SIG-M5 (cell line): ENCODE measurements at regions not wholly inside any gene's neighbourhood (a gene's known extent, or its start where the extent isn't known, plus 50 kb on each side); places are given as distances from the start of the nearest gene placed in this dataset.

Source experiments
- DNase-seq: peaks from one replicate; lab custom pipeline; 2025; lab: John Stamatoyannopoulos, UW

DNA sequence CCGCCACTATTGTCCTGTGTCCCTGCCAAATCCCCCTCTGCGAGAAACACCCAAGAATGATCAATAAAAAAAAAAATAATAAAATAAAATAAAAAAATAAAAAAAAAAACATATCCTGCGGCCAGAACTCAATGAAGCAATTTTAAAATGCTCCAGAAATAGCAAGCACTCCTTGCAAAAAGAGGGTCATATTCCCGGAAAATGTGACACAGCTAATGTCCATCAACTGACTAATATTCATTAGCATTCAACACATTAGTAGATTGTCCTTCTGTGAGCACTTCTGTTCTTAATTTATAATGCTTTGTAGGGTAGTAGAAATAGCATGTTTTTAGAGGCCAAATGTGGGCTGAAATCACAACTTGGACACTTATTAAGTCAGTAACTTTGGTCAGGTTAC is 252.3 kb upstream of the SESN3 start:
- no peak for DNase-seq

DNA sequence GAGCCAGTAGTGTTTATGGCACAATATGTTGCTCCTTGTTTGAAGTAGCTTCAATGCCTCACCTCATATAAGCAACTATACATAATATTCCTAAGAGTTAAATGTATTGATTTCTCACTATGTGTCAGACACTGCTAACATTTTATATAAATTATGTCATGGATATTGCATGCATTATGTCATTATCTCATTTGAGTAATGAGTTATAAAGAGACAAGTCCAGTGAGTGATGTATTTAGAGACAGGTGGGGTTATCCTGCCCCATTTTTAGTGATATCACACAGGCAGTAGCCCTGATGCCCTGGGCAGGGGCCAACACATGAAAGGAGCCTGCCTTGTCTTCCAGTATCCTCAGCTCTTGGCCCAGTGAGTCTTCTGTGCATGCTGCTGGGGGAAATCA is 247.0 kb upstream of the SESN3 start:
- no peak for DNase-seq

DNA sequence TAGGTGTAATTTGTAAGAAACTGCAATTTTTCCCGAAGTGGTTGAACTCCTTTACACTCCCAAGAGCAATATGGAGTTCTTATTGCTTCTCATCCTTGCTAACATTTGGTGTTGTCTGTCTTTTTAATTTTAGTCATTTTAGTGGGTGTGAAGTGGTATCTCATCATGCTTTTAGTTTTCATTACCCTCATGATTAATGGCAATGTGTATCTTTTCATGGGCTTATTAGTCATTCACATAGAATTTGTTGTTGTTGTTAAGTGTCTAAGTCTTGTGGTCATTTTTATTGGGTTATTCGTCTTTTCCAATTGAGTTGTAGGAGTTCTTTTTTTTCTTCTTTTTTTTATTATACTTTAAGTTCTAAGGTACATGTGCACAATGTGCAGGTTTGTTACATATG is 238.3 kb upstream of the SESN3 start:
- DNase-seq: no peak

GRCh38 chr11:95466416-95466815 is 235.4 kb upstream of the SESN3 start:
- no peak for DNase-seq

- no peak for DNase-seq
Measured at GRCh38 chr11:95465887-95466286, 234.9 kb upstream of the SESN3 start.

DNA sequence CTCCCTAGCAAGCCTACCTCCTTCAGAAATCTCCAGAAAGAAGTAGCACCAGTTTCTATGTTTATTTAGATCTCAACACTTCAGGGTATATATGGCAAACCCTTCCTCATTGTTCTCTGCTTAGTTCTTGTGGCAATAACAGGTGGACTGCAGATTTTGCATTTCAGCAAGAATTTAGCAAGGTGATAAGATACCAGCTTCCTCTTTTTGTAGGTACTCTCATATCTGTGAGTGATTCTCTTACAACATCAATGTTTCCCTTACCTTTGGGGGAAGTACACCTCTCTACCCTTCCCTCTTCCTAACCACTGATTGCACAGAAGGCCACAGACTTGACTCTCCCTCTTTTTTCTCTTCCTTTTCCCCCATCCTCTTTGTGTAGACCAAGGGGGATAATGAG is 230.9 kb upstream of the SESN3 start:
- no peak for DNase-seq

DNA sequence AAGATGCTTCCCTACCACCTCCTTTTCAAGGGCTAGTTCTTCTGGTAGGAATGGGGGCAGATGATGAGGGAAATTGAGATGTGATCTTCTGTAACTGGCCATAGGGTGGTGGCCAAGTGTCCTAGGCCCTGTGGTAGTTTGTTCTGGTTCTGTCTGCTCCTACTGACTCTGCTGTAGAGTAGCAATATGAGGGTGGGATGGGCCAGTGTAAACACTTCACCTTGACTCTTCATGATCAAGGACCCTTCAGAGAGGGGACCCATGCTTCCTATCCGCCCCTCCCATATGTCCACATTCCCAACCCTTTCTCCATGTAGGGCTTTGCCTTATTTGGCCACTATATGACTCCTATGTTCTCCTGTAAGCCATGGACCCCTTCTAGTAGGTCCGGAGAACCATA is 230.3 kb upstream of the SESN3 start:
- no peak for DNase-seq

DNA sequence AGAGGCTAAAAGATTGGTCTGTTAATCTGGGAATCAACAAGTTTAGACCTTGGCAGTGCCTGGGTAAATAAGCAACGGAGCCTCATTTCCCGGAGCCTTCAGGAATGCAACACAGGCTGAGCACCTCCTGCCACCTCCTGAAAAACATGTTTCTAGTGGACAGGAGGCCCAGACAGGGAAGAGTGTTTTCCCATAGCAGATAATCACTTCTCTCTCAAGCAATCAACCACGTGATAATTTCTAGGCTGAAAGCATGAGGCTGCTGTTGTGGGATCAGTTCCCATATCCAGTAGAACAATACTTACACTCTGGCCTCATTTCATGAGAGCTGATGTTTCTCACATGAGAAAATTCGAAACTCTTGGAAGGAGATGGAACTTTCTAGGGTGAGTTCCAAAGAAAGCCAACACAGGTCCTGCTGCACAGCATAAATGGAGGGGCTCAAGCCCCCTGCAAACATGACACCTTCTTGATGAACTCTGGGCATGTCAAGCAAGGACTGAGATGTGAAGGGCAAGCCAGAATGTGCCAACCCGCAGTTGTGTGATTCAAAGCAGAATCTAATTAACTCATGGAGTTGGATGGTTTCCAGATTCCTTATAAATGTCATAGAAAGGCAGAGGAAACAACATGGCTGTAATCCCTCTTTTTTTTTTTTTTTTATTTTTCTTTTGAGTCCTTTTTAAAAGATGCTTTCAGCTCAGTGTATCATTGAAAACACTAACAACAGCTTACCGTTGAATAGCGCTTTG is 228.5 kb upstream of the SESN3 start:
- DNase-seq: no peak

DNA sequence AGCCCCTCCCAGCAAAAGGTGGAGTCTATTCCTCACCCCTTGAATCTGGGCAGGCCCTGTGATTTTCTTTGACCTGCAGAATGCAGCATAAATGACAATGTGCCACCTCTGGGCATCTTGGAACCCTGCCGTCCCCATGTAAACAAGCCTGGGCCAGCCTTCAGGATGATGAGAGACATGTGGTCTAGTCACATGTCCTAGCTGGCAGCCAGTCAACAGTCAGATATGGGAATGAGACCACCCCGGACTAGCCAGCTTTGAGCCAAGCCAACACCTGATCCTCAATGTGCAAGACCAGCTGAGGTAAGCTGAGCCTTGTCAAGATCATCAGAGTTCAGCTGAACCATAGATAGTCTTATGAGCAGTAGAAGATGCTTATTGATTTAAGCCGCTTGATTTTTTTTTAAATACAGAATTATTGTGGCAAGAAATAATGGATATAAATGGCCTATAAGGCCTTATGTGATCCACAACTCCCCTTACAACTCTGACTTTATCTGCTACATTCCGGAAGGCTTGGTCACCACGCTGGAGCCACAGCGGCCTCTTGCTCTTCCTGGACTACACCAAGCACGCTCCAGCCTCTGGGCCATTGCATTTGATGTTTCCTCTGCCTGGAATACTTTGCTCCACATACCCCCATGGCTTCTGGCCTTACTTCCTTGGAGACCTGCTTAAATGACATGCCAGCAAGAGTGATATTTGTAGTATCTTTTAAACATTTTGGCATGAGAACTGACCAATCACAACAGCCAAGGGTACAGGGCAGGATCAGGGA is 225.9 kb upstream of the SESN3 start:
- no peak for DNase-seq

- no peak for DNase-seq
Measured at GRCh38 chr11:95455228-95455970, 224.4 kb upstream of the SESN3 start.

GRCh38 chr11:95453616-95454171 is 222.7 kb upstream of the SESN3 start:
- DNase-seq: no peak

DNA sequence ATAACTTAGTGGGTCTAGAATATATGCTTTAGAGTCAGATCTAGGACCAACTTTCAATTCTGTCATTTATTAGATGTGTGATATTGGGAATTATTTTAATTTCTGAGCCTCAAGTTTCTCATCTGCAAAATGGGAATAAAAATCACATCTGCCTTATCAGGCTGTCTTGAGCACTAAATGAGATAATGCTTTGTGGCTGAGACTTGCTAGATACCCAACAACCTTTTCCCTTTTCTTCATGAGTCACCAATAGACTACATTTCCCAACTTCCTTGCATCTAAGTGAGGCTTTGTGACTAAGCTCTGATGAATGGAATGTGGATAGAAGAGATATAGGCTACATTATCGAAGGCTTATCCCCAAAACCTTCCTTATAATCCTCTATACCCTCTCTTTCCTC is 220.7 kb upstream of the SESN3 start:
- DNase-seq: no peak

GRCh38 chr11:95451261-95451660 is 220.3 kb upstream of the SESN3 start:
- no peak for DNase-seq

- DNase-seq: no peak
Measured at GRCh38 chr11:95450547-95451123, 219.6 kb upstream of the SESN3 start.

- no peak for DNase-seq
Measured at GRCh38 chr11:95445746-95446333, 214.8 kb upstream of the SESN3 start.

- DNase-seq: no peak
Measured at GRCh38 chr11:95444309-95445241, 213.6 kb upstream of the SESN3 start.

DNA sequence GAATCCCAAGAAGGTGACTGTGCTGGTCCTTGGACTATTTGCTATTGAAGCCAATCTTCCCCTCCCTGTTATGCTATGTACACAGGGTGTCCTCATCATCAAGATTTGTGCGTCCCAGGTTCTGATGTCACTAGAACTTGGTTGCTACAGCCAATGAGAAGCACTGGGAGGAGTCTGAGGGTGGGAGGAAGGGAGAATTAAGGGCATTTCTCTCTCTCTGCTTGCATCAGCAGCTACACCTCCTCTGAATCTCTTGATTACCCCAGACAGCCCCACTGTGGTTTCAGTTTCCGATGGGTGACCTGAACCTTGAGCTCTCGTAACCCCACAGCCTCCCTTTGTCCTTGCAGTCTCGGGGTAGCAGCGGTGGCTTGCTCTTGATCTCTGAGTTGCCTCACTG is 212.4 kb upstream of the SESN3 start:
- no peak for DNase-seq

DNA sequence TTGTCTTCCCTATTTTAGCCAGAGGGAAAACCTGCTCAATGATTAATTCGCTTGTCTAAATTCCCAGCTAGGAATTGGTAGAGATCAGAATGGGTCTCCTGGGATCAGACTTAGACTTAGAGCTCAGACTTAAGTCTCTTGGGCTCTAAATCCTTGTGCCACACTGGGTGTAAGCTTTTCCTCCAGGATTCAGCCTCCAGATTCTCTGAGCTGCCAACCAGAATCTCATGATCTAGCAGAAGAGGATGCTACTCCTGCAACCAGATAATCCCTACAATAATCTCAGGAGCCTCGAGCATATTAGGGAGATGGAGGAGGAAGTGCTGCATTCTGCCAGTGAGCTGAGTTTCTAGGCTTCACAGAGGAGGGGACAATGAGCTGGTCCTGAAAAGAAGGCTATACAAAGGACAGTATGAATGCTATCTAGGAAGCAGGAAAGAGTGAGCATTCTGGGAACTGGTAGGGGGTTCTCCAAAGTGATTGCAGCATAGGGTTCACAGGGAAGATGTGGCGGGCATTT is 211.6 kb upstream of the SESN3 start:
- DNase-seq: no peak

DNA sequence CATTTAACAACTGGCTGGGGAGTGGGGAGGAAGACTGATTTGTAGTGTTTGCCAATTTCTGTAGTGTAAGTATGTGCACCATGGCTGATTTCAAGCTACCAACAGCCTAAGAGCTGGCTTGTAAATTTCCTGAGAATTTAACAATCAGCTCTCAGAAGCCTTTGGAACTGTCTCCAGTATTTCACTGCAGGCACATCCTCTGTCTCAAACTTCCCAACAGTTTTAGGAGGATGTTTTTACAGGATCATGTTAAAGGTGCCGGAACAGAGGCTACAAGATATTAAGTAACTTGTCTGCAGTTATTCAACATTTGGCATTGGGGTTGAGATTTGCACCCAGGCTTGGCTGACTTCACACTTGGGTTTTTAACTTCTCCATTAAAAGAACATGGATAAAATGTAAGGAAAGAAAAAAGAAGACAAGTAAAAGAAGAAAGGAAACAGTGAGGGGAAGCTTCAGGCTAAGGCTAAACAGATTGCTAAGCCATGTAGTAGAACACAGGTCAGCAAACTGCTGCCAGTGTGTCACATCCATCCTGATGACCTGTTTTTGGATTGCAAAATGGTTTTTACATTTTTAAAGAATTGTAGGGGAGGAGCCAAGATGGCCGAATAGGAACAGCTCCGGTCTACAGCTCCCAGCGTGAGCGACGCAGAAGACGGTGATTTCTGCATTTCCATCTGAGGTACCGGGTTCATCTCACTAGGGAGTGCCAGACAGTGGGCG is 204.8 kb upstream of the SESN3 start:
- DNase-seq: no peak

- no peak for DNase-seq
Measured at GRCh38 chr11:95435192-95435591, 204.2 kb upstream of the SESN3 start.
